GM18870 (cell line): ENCODE measurements at regions not wholly inside any gene's neighbourhood (a gene's known extent, or its start where the extent isn't known, plus 50 kb on each side); places are given as distances from the start of the nearest gene placed in this dataset.
A peak's percentile ranks its signal among the peaks of the same experiment; 100 is the strongest.

Experiments used
- ATAC-seq: cut with Tn5 transposase; IDR thresholded peaks from one replicate; pipeline ENCODE4 v1.9.1; 2021; ENCODE audit warnings: moderate library complexity; ENCODE audit not compliant: unreplicated experiment

DNA sequence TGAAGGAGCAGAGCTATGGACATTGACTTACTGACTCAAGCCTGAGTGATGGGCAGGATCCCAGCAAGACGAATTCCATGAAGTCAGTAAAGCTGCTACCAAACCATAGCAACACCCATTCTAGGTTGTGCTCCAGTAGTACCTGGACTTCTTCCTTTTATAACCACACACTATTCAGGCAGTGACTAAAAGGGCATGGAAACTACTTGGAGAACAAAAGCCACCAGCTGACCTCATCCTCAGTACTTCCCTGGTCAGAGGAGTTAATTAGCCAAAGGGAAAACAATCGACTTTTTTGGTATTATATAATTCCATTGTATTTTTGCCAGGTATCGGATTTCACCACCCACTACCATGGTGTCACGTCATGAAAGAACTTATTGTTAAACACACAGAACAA lies 237.1 kb downstream of the TTC32 start:
- ATAC-seq: no peak

DNA sequence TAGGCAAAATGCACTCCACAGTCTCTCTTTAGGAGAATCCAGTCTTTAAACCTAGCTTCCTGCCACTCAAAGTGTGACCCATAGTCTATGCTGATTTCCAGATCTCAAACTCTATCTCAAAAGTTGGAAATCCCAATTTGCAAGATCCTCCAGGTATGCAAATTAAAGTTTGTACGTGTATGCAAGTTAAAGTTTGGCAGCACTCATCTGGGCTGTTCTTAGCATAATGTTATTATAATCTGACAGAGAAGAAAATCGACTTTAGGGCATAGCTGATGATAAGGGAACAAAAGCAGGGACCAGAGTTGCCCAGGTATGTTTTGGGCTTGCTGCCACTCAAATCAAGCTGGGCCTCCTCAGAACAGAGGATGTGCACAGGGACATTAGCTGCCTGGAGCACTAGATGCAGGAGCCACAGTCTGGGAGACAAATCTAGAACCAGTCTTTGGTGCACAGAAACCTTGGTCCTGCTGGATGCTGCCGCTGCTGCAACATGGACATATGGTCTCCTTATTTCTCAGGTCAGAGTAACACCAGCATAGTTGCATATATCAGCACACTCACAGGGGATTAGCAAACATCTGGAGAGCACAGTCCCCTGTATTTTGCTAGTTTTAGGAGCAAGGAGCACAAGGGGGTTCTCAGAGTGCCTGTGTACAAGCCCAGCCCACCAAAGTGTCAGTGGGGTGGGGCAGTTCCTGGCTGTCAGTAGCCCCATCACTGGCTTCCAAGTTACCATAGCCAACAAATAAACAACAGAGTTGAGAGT lies 242.6 kb downstream of the TTC32 start:
- no peak for ATAC-seq

DNA sequence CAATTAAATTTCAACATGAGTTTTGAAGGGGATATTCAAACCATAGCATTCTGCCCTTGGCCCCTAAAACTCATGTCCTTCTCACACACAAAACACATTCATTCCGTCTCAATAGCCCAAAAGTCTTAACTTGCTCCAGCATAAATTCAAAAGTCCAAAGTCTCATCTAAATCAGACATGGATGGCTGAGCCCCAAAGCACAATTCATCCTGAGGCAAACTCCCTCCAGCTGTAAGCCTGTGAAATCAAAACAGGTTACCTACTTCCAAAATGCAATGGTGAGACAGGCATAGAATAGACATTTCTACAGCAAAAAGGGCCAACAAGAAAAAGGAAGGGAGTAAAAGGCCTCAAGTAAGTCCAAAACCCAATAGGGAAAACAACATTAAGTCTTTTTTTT lies 245.8 kb downstream of the TTC32 start:
- no peak for ATAC-seq

- ATAC-seq: no peak
These were observed 247.3 kb downstream of the TTC32 start for GRCh38 chr2:19654310-19655090.

DNA sequence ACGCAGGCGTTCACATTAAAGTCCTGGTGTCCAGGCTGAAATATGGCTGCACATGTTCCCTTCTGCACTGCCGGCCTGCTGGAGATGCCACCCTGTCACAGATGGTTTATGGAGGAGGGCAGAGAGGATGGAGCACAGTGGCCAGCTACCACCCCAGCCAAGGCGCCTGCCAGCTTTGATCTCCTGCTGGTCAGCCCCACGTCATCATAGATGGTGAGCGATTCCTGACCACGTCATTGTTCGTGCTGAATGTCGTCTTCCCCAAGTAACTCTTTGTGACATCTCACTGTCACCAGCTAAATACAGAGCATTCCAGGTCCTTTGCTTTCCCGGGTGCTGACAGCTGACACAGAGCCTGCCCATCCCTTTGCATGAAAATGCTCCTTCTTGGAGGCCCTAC lies 248.3 kb downstream of the TTC32 start:
- no peak for ATAC-seq

GRCh38 chr2:19652811-19653210 lies 249.0 kb downstream of the TTC32 start:
- ATAC-seq: no peak

DNA sequence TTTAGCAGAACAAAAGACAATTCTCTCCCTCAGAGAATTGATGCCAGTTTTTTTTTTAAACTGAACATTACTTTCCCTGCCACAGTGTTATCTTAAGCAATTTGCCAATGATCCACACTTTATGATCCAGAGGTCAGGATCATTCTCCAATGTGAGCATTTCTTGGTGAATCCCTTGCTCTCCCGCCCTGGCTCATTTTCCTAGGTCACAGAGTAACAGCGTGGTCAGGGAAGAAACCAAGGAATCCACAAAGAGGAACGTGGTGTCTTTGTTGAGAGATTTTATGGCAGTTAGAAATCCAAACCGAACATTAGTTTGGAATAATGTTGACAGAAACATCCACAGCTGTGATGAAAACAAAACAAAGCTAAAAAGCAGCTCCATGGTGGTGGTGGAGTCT lies 250.3 kb downstream of the TTC32 start:
- no peak for ATAC-seq

DNA sequence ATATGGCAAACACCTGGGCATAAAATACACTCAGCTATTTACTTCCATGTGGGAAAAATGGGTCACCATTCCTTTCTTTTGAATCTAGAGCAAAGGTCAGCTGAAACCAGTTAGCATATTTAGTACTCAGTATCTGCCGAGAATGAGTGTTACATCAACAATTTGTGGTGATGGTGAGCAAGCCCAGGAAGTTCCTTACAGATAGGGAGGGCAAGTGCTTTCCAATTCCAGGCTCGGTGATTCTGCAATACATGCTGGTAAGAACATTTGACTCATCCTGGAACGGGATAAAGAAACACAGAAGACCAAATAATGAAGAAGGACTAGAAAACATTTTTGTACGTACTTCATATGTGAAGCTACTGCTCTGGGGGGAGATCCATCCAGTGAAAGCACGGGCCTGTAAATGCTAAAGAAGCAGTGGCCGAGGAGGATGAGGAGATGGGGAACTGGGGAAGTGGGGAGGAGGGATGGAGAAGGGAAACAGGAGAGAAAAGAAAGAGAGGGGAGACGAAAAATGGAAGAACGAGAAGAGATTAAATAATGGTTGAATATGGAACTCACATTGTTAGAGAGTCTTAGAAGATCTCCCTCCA lies 251.9 kb downstream of the TTC32 start:
- no peak for ATAC-seq

GRCh38 chr2:19649142-19649541 lies 252.6 kb downstream of the TTC32 start:
- no peak for ATAC-seq

DNA sequence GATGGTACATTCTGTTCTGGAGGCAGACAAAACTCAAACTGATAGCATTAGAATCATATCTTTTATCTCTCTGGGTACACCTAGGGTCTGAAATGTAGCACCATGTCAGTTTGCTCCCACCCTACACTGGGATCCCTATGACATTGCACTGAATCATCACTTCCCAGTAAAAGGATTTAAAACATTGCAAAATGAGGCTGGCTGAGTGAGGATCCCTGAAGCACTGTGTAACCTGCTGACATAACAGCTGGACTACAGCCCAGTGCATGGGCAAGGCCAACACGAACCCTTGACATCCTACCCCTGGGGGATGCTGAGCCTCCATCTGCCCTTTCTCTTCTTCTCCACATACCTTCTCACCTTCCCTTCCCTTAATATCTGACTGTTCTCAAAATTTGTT lies 253.2 kb downstream of the TTC32 start:
- no peak for ATAC-seq

- ATAC-seq: no peak
These were observed 254.8 kb downstream of the TTC32 start for GRCh38 chr2:19646987-19647386.

GRCh38 chr2:19644763-19645162 lies 257.0 kb downstream of the TTC32 start:
- no peak for ATAC-seq

GRCh38 chr2:19643117-19643518 lies 258.7 kb downstream of the TTC32 start:
- ATAC-seq: peak; percentile 87

- ATAC-seq: no peak
These were observed 259.3 kb downstream of the TTC32 start for GRCh38 chr2:19642501-19642900.

GRCh38 chr2:19635951-19636510 lies 265.8 kb downstream of the TTC32 start:
- no peak for ATAC-seq

GRCh38 chr2:19632403-19632991 lies 269.3 kb downstream of the TTC32 start:
- ATAC-seq: no peak

DNA sequence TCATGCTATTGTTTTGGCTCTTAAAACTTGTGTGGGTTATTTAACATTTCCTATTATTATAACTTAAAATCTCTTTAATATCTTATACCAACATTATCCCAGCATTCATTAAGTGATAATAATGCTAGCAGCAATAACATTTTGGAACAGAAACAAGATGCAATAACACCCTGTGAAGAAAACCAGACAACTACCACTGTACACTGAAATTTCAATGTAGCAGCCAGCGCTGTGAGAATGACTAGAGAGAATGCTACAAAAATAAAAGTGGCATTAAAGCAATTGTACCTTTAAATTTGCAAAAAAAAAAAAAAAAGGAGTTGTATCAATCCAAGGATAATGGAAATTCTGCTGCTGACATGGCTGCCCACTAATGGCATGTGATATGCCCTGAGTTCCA lies 269.9 kb downstream of the TTC32 start:
- ATAC-seq: no peak

DNA sequence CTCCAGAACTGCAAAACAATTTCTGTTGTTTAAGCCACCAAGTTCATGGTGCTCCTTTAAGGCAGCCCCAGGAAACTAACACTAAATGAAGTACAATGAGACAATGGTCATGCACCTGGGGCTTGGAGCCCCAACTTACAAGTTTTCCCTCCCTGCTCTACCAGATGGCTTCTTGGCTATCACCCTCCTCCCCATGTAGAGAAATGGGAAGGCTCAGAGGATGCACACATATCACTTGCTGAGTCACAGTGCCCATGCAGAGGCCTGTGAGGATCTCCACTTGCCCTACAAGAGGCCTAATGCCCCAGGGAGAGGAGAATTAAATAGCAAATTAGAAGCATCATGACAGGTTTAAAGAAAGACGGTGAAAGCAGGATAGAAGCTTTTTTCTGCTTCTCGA lies 270.9 kb downstream of the TTC32 start:
- no peak for ATAC-seq

GRCh38 chr2:19627359-19627758 lies 268.9 kb upstream of the OSR1 start:
- ATAC-seq: no peak

DNA sequence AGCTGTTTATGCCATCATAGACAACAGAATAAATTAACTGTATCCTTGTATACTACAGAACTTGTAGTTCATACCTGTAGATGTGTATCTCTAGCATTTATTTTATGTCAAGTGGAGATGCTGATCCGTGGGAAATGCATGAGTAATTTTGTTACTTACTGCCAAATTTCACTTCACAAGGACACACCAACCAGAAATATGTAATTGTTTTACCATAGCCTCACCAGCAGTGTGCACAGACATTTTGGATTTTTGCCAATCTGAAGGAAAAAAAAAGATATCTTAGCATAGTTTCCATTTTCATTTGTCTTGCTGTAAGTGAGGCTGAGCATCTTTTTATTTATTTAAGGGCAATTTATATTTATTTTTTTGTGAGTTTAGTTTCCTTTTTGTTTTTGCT lies 265.1 kb upstream of the OSR1 start:
- ATAC-seq: no peak

DNA sequence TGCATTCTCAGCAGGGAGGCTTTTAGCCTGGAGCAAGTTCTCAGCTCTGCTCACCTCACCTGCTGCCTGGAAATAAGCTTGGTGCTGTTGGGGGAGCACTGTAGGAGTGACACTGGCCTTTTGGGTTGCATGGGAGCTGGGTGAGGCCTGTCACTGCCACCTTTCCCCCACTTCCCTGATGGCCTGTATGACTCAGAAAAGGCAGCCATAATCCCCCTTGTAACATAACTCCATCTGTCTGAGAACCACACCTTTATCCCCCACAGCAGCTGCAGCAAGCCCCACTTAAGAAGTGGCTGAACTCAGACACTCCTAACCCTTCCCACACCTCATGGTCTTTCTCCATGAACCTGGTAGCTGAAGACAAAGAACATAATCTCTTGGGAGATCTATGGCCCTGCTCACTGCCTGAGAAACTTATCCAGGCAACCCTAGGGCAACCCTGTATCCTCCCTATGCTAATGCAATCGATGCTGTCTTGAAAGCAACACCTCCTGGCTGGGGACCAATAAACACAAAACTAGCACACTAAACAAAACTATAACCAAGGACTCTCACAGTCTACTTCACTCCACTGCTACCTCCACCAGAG lies 258.9 kb upstream of the OSR1 start:
- ATAC-seq: no peak
